K562 (cell line): ENCODE measurements at regions not wholly inside any gene's neighbourhood (a gene's known extent, or its start where the extent isn't known, plus 50 kb on each side); places are given as distances from the start of the nearest gene placed in this dataset.

Experiments
- ATAC-seq: fragments of 200-7000 bp; cut with Tn5 transposase; 3 replicates; pipeline ENCODE4 v1.9.1; 2020; ENCODE audit warnings: moderate library complexity
- BruUV-seq: library from RNA; stranded (reverse); fragments of 400-500 nt; replicated peaks from 2 replicates; lab custom pipeline; 2021; lab: Mats Ljungman, UMichigan
- CTCF ChIA-PET: fragments of 300-600 bp; formaldehyde crosslinking; extraction: SDS; loops from one replicate; lab custom pipeline; 2021; ENCODE audit warnings: low intra/inter-chr PET ratio; lab: Yijun Ruan, JAX
- POLR2A ChIA-PET: fragments of 300-600, 350-650 bp; sonication (Branson Sonifier 250); formaldehyde crosslinking; extraction: SDS; loops from one replicate; lab custom pipeline; 2021; ENCODE audit warnings: antibody characterized with exemption, inconsistent platforms; lab: Yijun Ruan, JAX
- DNase-seq, 4 experiments: peaks; one replicate each; pipeline versions ENCODE4 v3.0.0 to v3.0.0-alpha.2; 2011 to 2018; ENCODE audit warnings: low spot score in 3 of 4, mixed read lengths in 3 of 4; ENCODE audit errors: extremely low read depth in 1 of 4
- FAIRE-seq: peaks from 2 replicates; lab custom pipeline; 2011; peaks lifted over from hg19 to GRCh38; lab: Jason Lieb, UNC
- H2AFZ ChIP-seq: 2 replicates; pipeline ENCODE4 v1.6.0; 2011; ENCODE audit warnings: low read depth, low read length, control low read depth, inconsistent platforms
- H3K27ac ChIP-seq: fragments of 200-600 bp; 3 replicates; pipeline ENCODE4 v1.8.0; 2011; ENCODE audit warnings: low read depth, mild to moderate bottlenecking, control low read depth, inconsistent platforms, low read length, moderate library complexity, mixed read lengths; ENCODE audit errors: extremely low read depth
- H3K27me3 ChIP-seq, 2 experiments: fragments of 300-600 bp in 1 of 2; 2 replicates in 1 of 2; 3 replicates in 1 of 2; pipeline versions ENCODE4 v1.6.0 to v1.8.0; 2011; ENCODE audit warnings: inconsistent platforms in 2 of 2, low read length in 2 of 2, mild to moderate bottlenecking in 1 of 2, mixed read lengths in 1 of 2, moderate library complexity in 1 of 2; ENCODE audit not compliant: control insufficient read depth in 2 of 2, insufficient read depth in 2 of 2
- H3K36me3 ChIP-seq: fragments of 300-600 bp; 3 replicates; pipeline ENCODE4 v1.8.0; 2011; ENCODE audit warnings: mild to moderate bottlenecking, low read length, inconsistent platforms; ENCODE audit not compliant: control insufficient read depth, insufficient read depth
- H3K4me1 ChIP-seq, 2 experiments: fragments of 200-600 bp in 1 of 2; replicated peaks in 1 of 2; 2 replicates in 1 of 2; 3 replicates in 1 of 2; pipeline versions ENCODE4 v1.5.1 to v1.8.0; 2011; ENCODE audit warnings: inconsistent platforms in 2 of 2, low read length in 2 of 2, mild to moderate bottlenecking in 1 of 2, mixed read lengths in 1 of 2, moderate library complexity in 1 of 2; ENCODE audit not compliant: control insufficient read depth in 2 of 2, insufficient read depth in 2 of 2
- H3K4me2 ChIP-seq: 2 replicates; pipeline ENCODE4 v1.6.1; 2011; ENCODE audit warnings: low read length, control low read depth, inconsistent platforms, mixed read lengths; ENCODE audit not compliant: insufficient read depth
- H3K4me3 ChIP-seq: fragments of 200-600 bp; sonication (generic), shearing (Covaris generic); 2 replicates; pipeline ENCODE4 v1.5.1; 2016; ENCODE audit warnings: control low read depth, inconsistent platforms
- H3K79me2 ChIP-seq: fragments of 200-600 bp; 3 replicates; pipeline ENCODE4 v1.8.0; 2011; ENCODE audit warnings: low read length, inconsistent platforms; ENCODE audit not compliant: control insufficient read depth, insufficient read depth
- H3K9ac ChIP-seq, 2 experiments: 2 replicates each; pipeline versions ENCODE4 v1.6.0 to v1.6.1; 2011; ENCODE audit warnings: low read depth in 2 of 2, low read length in 2 of 2, control low read depth in 1 of 2, inconsistent platforms in 1 of 2, mild to moderate bottlenecking in 1 of 2, mixed read lengths in 1 of 2; ENCODE audit not compliant: insufficient read depth in 1 of 2
- H3K9me1 ChIP-seq: one replicate; pipeline ENCODE4 v1.6.0; 2011; ENCODE audit warnings: inconsistent platforms, mild to moderate bottlenecking, low read length, moderate library complexity; ENCODE audit not compliant: control insufficient read depth, insufficient read depth
- H3K9me3 ChIP-seq: replicated peaks from 2 replicates; pipeline ENCODE4 v1.5.1; 2011; ENCODE audit warnings: low read depth, low read length, inconsistent platforms; ENCODE audit not compliant: control insufficient read depth, insufficient read depth
- H4K20me1 ChIP-seq: replicated peaks from 2 replicates; pipeline ENCODE4 v1.6.1; 2011; ENCODE audit warnings: low read length, inconsistent platforms, mixed read lengths; ENCODE audit not compliant: control insufficient read depth, insufficient read depth
- ADNP ChIP-seq: fragments of 200-800 bp; sonication (Bioruptor generic); IDR thresholded peaks from 2 replicates; pipeline ENCODE4 v1.6.1; 2016; ENCODE audit warnings: missing genetic modification characterization, missing compliant biosample characterization
- CHD2 ChIP-seq: IDR thresholded peaks from 2 replicates; pipeline ENCODE4 v1.6.1; 2011; ENCODE audit warnings: low read depth, low read length
- E2F8 ChIP-seq: fragments of 450-650 bp; IDR thresholded peaks from 2 replicates; pipeline ENCODE4 v1.7.1; 2018; ENCODE audit warnings: mild to moderate bottlenecking, low read depth; ENCODE audit not compliant: partially characterized antibody
- ELF1 ChIP-seq: fragments of 200-800 bp; sonication (Bioruptor generic); IDR thresholded peaks from 2 replicates; pipeline ENCODE4 v1.6.1; 2016; ENCODE audit warnings: missing genetic modification characterization, missing compliant biosample characterization
- ESRRA ChIP-seq: fragments of 450-650 bp; IDR thresholded peaks from 2 replicates; pipeline ENCODE4 v1.6.1; 2014; ENCODE audit warnings: low read depth, mild to moderate bottlenecking, moderate library complexity, borderline replicate concordance
- NR2C2 ChIP-seq, 2 experiments: fragments of 200-800 bp in 1 of 2; sonication (Bioruptor generic) in 1 of 2; sonication (generic) in 1 of 2; formaldehyde crosslinking in 1 of 2; IDR thresholded peaks; 2 replicates each; pipeline versions ENCODE4 v1.6.1 to v1.8.0; 2016 to 2022; ENCODE audit warnings: mild to moderate bottlenecking in 1 of 2, missing compliant biosample characterization in 1 of 2, missing genetic modification characterization in 1 of 2, missing genetic modification reagents in 1 of 2
- PHB ChIP-seq: fragments of 250-450 bp; sonication (Bioruptor Pico); IDR thresholded peaks from 2 replicates; pipeline ENCODE4 v1.5.0; 2021
- POLR2AphosphoS2 ChIP-seq: IDR thresholded peaks from 2 replicates; pipeline ENCODE4 v1.6.1; 2012; ENCODE audit warnings: low read length, improper control_type of control experiment
- SMARCE1 ChIP-seq: fragments of 450-650 bp; IDR thresholded peaks from 2 replicates; pipeline ENCODE4 v1.7.1; 2016; ENCODE audit warnings: mild to moderate bottlenecking
- SNRNP70 ChIP-seq: fragments of 200-400 bp; formaldehyde crosslinking; optimal IDR thresholded peaks from 2 replicates; pipeline ENCODE3; 2017; ENCODE audit warnings: low read depth, low read length
- ZBTB9 ChIP-seq: fragments of 450-650 bp; formaldehyde crosslinking; IDR thresholded peaks from 2 replicates; pipeline ENCODE4 v1.4.0; 2020; ENCODE audit warnings: mild to moderate bottlenecking, moderate library complexity
- ZFX ChIP-seq: sonication (generic); formaldehyde crosslinking; IDR thresholded peaks from 2 replicates; pipeline ENCODE4 v1.8.0; 2022; ENCODE audit warnings: mild to moderate bottlenecking, missing genetic modification reagents, moderate library complexity
- ZNF146 ChIP-seq: IDR thresholded peaks from one replicate; pipeline ENCODE4 v1.6.1; 2018; ENCODE audit warnings: missing compliant biosample characterization; ENCODE audit not compliant: unreplicated experiment
- ZNF197 ChIP-seq: fragments of 200-800 bp; sonication (Bioruptor generic); IDR thresholded peaks from 2 replicates; pipeline ENCODE4 v1.6.1; 2016; ENCODE audit warnings: low read depth, missing genetic modification characterization, missing compliant biosample characterization
- ZNF518B ChIP-seq: fragments of 250-450 bp; sonication (Bioruptor Pico); IDR thresholded peaks from 2 replicates; pipeline ENCODE4 v1.5.0; 2021; ENCODE audit warnings: mild to moderate bottlenecking, moderate library complexity
- ZNF586 ChIP-seq: fragments of 450-650 bp; formaldehyde crosslinking; conservative IDR thresholded peaks from 2 replicates; pipeline ENCODE4 v1.4.0; 2020; ENCODE audit warnings: mild to moderate bottlenecking, moderate library complexity
- WGBS: fragments of 100-300 bp; shearing (Covaris generic); methylation state at CpG from one replicate; pipeline ENCODE4 v1.1.6; 2016; ENCODE audit warnings: low coverage, mixed read lengths; ENCODE audit not compliant: insufficient coverage; ENCODE audit errors: missing lambda C conversion rate; 5-methylcytosine and 5-hydroxymethylcytosine counted together
- in situ Hi-C: fragments of 300-500 bp; cut with MboI; formaldehyde crosslinking; loops from 4 replicates; pipeline ENCODE4 v1.15.0; 2018; ENCODE audit warnings: inconsistent platforms, mixed read lengths
- intact Hi-C: fragments of 100-400 bp; cut with micrococcal nuclease; formaldehyde crosslinking; loops from 2 replicates; pipeline ENCODE4 v1.14.2; 2022

- H3K4me2 ChIP-seq = no peak overlapping the region
- H3K4me3 ChIP-seq = no peak overlapping the region
- H3K27ac ChIP-seq = no peak overlapping the region
- H3K4me1 ChIP-seq = no peaks in the 10 kb centered on the region
- no peak overlapping the region for H2AFZ ChIP-seq
- no peaks in the 10 kb centered on the region for H3K9me1 ChIP-seq
- no peak for FAIRE-seq
- POLR2A ChIA-PET = interaction anchor here (0.6 kb wide), 1 partner anchor 85 kb away, joined by 3 read pairs; no protein-coding TSS in a partner anchor
- ATAC-seq = no peak
- H3K27me3 ChIP-seq = peaks cover 3 to 22% of the 10 kb centered on the region in 2 experiments; a peak in 3 of 5 replicates
- H3K79me2 ChIP-seq = no peaks in the 10 kb centered on the region
- no peaks in the 10 kb centered on the region for H4K20me1 ChIP-seq
- intact Hi-C loops (no loop called here), in situ Hi-C loops (no loop called here)
- H3K9ac ChIP-seq = no peak overlapping the region
- 2% methylated on average over 7 of the region's 8 CpGs for WGBS
- DNase-seq = no peak
- no peaks in the 10 kb centered on the region for H3K9me3 ChIP-seq
- BruUV-seq = no TSS peak
- CTCF ChIA-PET = no interaction called here
- H3K36me3 ChIP-seq = no peaks in the 10 kb centered on the region
- no peak for TF ChIP-seq ADNP (tag)
- TF ChIP-seq ZNF146 (CRISPR knock-in tag) = no peak
- TF ChIP-seq SMARCE1 = no peak
- TF ChIP-seq ELF1 = no peak
- no peak for TF ChIP-seq PHB
- no peak for TF ChIP-seq ZNF586 (CRISPR knock-in tag)
- no peak for TF ChIP-seq CHD2
- TF ChIP-seq E2F8 = no peak
- no peak for TF ChIP-seq ZNF197 (CRISPR knock-in tag)
- no peak for TF ChIP-seq POLR2AphosphoS2
- no peak for TF ChIP-seq ZBTB9 (CRISPR knock-in tag)
- TF ChIP-seq NR2C2 (CRISPR knock-in tag; IDR thresholded peaks at IDR 0.05) = no peak
- TF ChIP-seq NR2C2 (tag; IDR thresholded peaks at IDR 0.05) = no peak
- TF ChIP-seq ESRRA = no peak
- no peak for TF ChIP-seq ZFX (CRISPR knock-in tag)
- TF ChIP-seq ZNF518B = no peak
- no peak for TF ChIP-seq SNRNP70
These were observed 100.7 kb upstream of the MSH6 start for GRCh38 chr2:47682216-47682749.
